Loucy (cell line): ENCODE measurements at regions not wholly inside any gene's neighbourhood (a gene's known extent, or its start where the extent isn't known, plus 50 kb on each side); places are given as distances from the start of the nearest gene placed in this dataset.

Source experiments
- CTCF ChIP-seq: fragments of 200-600 bp; sonication (generic); conservative IDR thresholded peaks from 2 replicates; pipeline ENCODE4 v1.5.1; 2014; ENCODE audit warnings: mild to moderate bottlenecking, antibody characterized with exemption, low read length
- EZH2phosphoT487 ChIP-seq: fragments of 200-600 bp; IDR thresholded peaks from 2 replicates; pipeline ENCODE4 v1.6.1; 2018; ENCODE audit warnings: antibody characterized with exemption, mild to moderate bottlenecking, moderate library complexity, borderline replicate concordance

- TF ChIP-seq CTCF (no peak), EZH2phosphoT487 (no peak)
Measured at GRCh38 chr5:7261900-7262299, 134.0 kb upstream of the ADCY2 start.
